D721Med (cell line): ENCODE measurements at regions not wholly inside any gene's neighbourhood (a gene's known extent, or its start where the extent isn't known, plus 50 kb on each side); places are given as distances from the start of the nearest gene placed in this dataset.

Experiments used
- DNase-seq: peaks from one replicate; pipeline ENCODE4 v3.0.0; 2011; ENCODE audit warnings: low spot score; ENCODE audit not compliant: insufficient read length
- FAIRE-seq: peaks from 2 replicates; lab custom pipeline; 2011; peaks lifted over from hg19 to GRCh38; lab: Jason Lieb, UNC
- TF ChIP-seq, protein P1 (sequence below): IDR thresholded peaks from 2 replicates; pipeline ENCODE4 v1.5.1; 2012; ENCODE audit warnings: mild to moderate bottlenecking, control low read depth; ENCODE audit not compliant: insufficient read depth; ENCODE audit errors: missing control alignments

DNA sequence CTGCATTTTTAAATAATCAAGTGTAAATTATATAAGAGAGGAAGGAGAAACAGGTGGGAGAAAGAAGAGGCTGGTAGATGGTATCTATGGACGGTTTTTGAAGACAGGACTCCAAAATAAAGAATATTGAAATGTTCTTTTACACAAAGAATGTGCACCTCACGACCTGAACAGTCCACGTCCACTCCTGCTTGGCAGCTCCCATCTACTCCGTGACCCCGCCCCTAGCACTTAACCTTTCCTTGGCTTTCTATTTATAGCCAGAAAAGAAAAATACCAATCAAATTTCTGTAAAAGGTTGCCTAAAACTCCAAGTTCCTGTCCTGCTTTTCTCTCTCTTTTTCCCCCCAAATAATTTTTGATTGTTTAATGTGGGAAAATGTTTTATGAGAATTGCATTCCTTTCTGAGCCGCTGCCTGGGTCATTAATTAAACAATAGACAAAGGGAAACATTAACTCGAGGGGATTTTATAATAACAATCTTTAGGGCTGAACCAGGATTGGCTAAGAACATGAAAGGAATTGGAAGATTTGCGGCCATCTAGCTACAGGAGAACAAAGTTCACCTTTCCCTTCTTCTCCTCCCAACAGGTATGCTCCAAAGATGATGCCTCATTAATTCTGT is 173.6 kb upstream of the MAP3K1 start:
- TF ChIP-seq, protein P1, sequence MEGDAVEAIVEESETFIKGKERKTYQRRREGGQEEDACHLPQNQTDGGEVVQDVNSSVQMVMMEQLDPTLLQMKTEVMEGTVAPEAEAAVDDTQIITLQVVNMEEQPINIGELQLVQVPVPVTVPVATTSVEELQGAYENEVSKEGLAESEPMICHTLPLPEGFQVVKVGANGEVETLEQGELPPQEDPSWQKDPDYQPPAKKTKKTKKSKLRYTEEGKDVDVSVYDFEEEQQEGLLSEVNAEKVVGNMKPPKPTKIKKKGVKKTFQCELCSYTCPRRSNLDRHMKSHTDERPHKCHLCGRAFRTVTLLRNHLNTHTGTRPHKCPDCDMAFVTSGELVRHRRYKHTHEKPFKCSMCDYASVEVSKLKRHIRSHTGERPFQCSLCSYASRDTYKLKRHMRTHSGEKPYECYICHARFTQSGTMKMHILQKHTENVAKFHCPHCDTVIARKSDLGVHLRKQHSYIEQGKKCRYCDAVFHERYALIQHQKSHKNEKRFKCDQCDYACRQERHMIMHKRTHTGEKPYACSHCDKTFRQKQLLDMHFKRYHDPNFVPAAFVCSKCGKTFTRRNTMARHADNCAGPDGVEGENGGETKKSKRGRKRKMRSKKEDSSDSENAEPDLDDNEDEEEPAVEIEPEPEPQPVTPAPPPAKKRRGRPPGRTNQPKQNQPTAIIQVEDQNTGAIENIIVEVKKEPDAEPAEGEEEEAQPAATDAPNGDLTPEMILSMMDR = no peak
- FAIRE-seq (no peak), DNase-seq (no peak)

DNA sequence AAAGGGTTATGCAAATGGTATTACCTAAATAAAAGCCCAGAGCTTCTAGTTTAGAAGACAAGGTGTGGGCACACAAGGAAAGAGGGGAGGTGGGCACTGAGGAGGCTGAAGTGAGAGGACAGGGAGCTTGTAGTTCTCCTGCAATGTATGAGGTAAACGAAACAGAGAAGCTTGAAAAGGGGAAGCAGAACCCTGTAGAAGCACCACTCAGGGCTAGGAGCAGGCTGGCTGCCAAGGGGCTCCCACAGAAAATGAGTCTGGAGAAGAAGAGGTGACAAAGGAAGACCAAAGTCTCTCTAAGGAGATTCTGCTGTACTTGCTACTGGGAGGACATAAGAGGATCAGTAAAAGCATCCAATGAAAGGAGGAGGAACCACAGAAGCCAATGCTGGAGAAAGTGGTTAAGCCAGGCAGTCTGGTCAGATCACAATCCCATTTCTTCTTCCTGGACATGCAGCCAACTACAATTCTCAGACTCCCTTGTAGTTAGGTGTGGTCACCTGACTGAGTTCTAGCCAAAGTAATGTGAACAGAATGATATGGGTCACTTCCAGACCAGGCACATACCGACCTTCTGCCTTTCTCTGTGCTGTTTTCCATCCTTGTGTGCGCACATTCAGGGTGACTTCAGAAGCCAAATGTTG is 174.5 kb upstream of the MAP3K1 start:
- DNase-seq = no peak
- FAIRE-seq = no peak
- TF ChIP-seq, protein P1 = no peak

- TF ChIP-seq, protein P1 = no peak
- FAIRE-seq = no peak
- DNase-seq = no peak
Observed at GRCh38 chr5:56639476-56639875, 175.9 kb upstream of the MAP3K1 start.

DNA sequence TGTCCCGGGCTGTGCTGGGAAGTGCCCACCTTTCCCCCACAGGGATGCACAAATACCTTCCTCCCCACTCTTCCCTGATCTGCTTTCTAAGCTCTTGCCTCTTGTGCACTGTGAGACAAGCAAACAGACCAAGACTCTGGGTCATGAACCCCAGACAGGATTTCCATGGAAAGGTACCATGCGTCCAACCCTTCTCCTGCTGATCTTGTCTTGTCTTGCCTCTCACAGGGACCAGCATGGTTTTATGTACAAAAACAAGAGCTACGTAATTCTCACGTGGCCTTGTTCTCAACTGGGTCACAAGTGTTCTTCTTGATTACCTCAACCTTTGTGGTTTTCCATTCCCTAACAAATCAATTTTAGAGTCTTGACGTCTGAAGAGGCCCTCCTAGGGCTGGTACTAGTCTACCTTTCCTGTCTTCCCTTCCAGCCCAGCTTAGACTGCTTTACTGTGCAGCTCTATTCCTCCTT is 176.5 kb upstream of the MAP3K1 start:
- FAIRE-seq = no peak

DNA sequence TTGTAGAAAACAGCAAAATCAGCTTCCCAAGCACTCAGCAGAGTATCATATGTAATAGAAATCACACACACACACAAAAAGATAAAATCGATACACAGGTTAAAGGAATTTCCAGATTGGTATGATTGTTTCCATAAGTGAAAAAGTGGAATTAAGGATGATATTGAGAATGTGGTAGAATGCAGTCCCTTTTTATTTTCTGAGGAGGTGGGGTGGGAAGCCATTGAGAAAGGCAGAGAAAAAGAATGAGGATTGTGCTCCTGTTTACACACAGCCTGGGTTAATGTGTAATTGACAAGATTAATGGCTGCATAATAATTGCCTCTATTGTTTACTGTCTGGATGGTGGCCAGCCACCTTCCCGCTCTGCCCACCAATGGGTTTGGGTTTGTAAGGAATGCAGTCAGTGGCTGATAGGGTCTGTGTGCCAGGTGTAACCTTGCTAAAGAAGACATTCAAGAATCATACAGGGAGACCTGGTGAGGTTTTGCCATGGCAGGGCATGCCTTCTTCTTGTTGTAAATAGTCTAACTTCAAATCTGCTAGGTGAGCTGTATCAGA is 177.2 kb upstream of the MAP3K1 start:
- DNase-seq (no peak), FAIRE-seq (no peak)
- TF ChIP-seq, protein P1 = no peak

More for the DNA sequence above, 176.5 kb upstream of the MAP3K1 start:
- TF ChIP-seq, protein P1 = no peak
- no peak for DNase-seq

GRCh38 chr5:56637321-56637920 is 177.9 kb upstream of the MAP3K1 start:
- FAIRE-seq = no peak
- TF ChIP-seq, protein P1 = no peak
- DNase-seq = no peak
